ENCODE measurements at regions not wholly inside any gene's neighbourhood (a gene's known extent, or its start where the extent isn't known, plus 50 kb on each side); places are given as distances from the start of the nearest gene placed in this dataset.
A peak's percentile ranks its signal among the peaks of the same experiment; 100 is the strongest.

- intact Hi-C loops (cut with DNase I; ENCODE audit: low total_unique reads): no loop called here
- WGBS, 2 donors: 48 to 58% methylated on average over 4 of the region's 4 CpGs
- TF ChIP-seq POLR2A (IDR thresholded peaks at IDR 0.05) (no peak), CTCF (IDR thresholded peaks at IDR 0.05) (no peak)
- DNase-seq (ENCODE audit: low spot score in 2 of 2): no peak
- H3K4me3 ChIP-seq (ENCODE audit: low read depth, poor library complexity, severe bottlenecking): no peak overlapping the region
Measured at GRCh38 chr15:93565201-93565600, 476.2 kb upstream of the RGMA start.

- TF ChIP-seq POLR2A (IDR thresholded peaks at IDR 0.05) (no peak), CTCF (IDR thresholded peaks at IDR 0.05) (no peak)
- no peak for DNase-seq (ENCODE audit: low spot score in 2 of 2)
- WGBS, 2 donors: 70 to 81% methylated on average over 8 of the region's 8 CpGs
- intact Hi-C loops (cut with DNase I; ENCODE audit: low total_unique reads): no loop called here
- no peak overlapping the region for H3K4me3 ChIP-seq (ENCODE audit: low read depth, poor library complexity, severe bottlenecking)
Measured at GRCh38 chr15:93563218-93563617, 474.2 kb upstream of the RGMA start.

- peak in 1 of 2 donors; percentile 47 for DNase-seq (ENCODE audit: low spot score in 2 of 2)
- WGBS, 2 donors: 68 to 77% methylated on average over 8 of the region's 8 CpGs
- H3K4me3 ChIP-seq (ENCODE audit: low read depth, poor library complexity, severe bottlenecking): no peak overlapping the region
- TF ChIP-seq CTCF (IDR thresholded peaks at IDR 0.05): no peak
- TF ChIP-seq POLR2A (IDR thresholded peaks at IDR 0.05): no peak
- intact Hi-C loops (cut with DNase I; ENCODE audit: low total_unique reads): no loop called here
Measured at GRCh38 chr15:93562395-93563123, 473.5 kb upstream of the RGMA start.

GRCh38 chr15:93557696-93558095, 468.7 kb upstream of the RGMA start:
- H3K4me3 ChIP-seq (ENCODE audit: low read depth, poor library complexity, severe bottlenecking): no peak overlapping the region
- 95 to 100% methylated on average over 1 of the region's 1 CpG for WGBS, 2 donors
- TF ChIP-seq POLR2A (IDR thresholded peaks at IDR 0.05): no peak
- TF ChIP-seq CTCF (IDR thresholded peaks at IDR 0.05): no peak
- intact Hi-C loops (cut with DNase I; ENCODE audit: low total_unique reads): no loop called here
- no peak for DNase-seq (ENCODE audit: low spot score in 2 of 2)

GRCh38 chr15:93553167-93553935, 464.3 kb upstream of the RGMA start:
- intact Hi-C loops (cut with DNase I; ENCODE audit: low total_unique reads): no loop called here
- no peak overlapping the region for H3K4me3 ChIP-seq (ENCODE audit: low read depth, poor library complexity, severe bottlenecking)
- no peak for TF ChIP-seq POLR2A (IDR thresholded peaks at IDR 0.05)
- TF ChIP-seq CTCF (IDR thresholded peaks at IDR 0.05): no peak
- WGBS, 2 donors: 53 to 58% methylated on average over 3 of the region's 3 CpGs
- no peak for DNase-seq (ENCODE audit: low spot score in 2 of 2)
